ENCODE measurements at regions not wholly inside any gene's neighbourhood (a gene's known extent, or its start where the extent isn't known, plus 50 kb on each side); places are given as distances from the start of the nearest gene placed in this dataset.

GRCh38 chr5:4880304-4880741 lies 259.8 kb upstream of the ADAMTS16 start:
- no peak for DNase-seq (ENCODE audit: low spot score)

GRCh38 chr5:4881366-4882002 lies 258.6 kb upstream of the ADAMTS16 start:
- no peak for DNase-seq (ENCODE audit: low spot score)

- DNase-seq (ENCODE audit: low spot score) = no peak
Measured at GRCh38 chr5:4882186-4882585, 257.9 kb upstream of the ADAMTS16 start.

- DNase-seq (ENCODE audit: low spot score) = no peak
Measured at GRCh38 chr5:4883360-4883759, 256.8 kb upstream of the ADAMTS16 start.

GRCh38 chr5:4893063-4893744 lies 246.9 kb upstream of the ADAMTS16 start:
- no peak for DNase-seq (ENCODE audit: low spot score)

GRCh38 chr5:4896328-4896727 lies 243.8 kb upstream of the ADAMTS16 start:
- no peak for DNase-seq (ENCODE audit: low spot score)

GRCh38 chr5:4901305-4901811 lies 238.8 kb upstream of the ADAMTS16 start:
- no peak for DNase-seq (ENCODE audit: low spot score)

- no peak for DNase-seq (ENCODE audit: low spot score)
Measured at GRCh38 chr5:4901924-4902323, 238.2 kb upstream of the ADAMTS16 start.

- DNase-seq (ENCODE audit: low spot score) = no peak
Measured at GRCh38 chr5:4905674-4906520, 234.2 kb upstream of the ADAMTS16 start.

- no peak for DNase-seq (ENCODE audit: low spot score)
Measured at GRCh38 chr5:4906786-4907185, 233.3 kb upstream of the ADAMTS16 start.

GRCh38 chr5:4907571-4907970 lies 232.6 kb upstream of the ADAMTS16 start:
- DNase-seq (ENCODE audit: low spot score) = no peak

- no peak for DNase-seq (ENCODE audit: low spot score)
Measured at GRCh38 chr5:4909086-4909485, 231.0 kb upstream of the ADAMTS16 start.

- DNase-seq (ENCODE audit: low spot score) = no peak
Measured at GRCh38 chr5:4911646-4912403, 228.3 kb upstream of the ADAMTS16 start.

GRCh38 chr5:4921929-4922328 lies 218.2 kb upstream of the ADAMTS16 start:
- no peak for DNase-seq (ENCODE audit: low spot score)

- no peak for DNase-seq (ENCODE audit: low spot score)
Measured at GRCh38 chr5:4924577-4924976, 215.6 kb upstream of the ADAMTS16 start.

- DNase-seq (ENCODE audit: low spot score) = no peak
Measured at GRCh38 chr5:4927097-4927496, 213.0 kb upstream of the ADAMTS16 start.

- DNase-seq (ENCODE audit: low spot score) = no peak
Measured at GRCh38 chr5:4928409-4928808, 211.7 kb upstream of the ADAMTS16 start.

- DNase-seq (ENCODE audit: low spot score) = no peak
Measured at GRCh38 chr5:4929092-4929655, 211.0 kb upstream of the ADAMTS16 start.

- no peak for DNase-seq (ENCODE audit: low spot score)
Measured at GRCh38 chr5:4939042-4939781, 200.9 kb upstream of the ADAMTS16 start.

- DNase-seq (ENCODE audit: low spot score) = no peak
Measured at GRCh38 chr5:4941161-4941560, 199.0 kb upstream of the ADAMTS16 start.

Measured in D341Med (cell line).